NCI-H524 treated with DMSO at 0.1 percent for 48 hours (cell line): ENCODE measurements at regions not wholly inside any gene's neighbourhood (a gene's known extent, or its start where the extent isn't known, plus 50 kb on each side); places are given as distances from the start of the nearest gene placed in this dataset.
"Not testable (repeated sequence)": the region's sequence is repeated elsewhere in the genome, so short reads cannot be mapped to it uniquely, and the experiment has no call there.

Source experiments
- DNase-seq: peaks from one replicate; lab custom pipeline; 2025; lab: John Stamatoyannopoulos, UW

DNA sequence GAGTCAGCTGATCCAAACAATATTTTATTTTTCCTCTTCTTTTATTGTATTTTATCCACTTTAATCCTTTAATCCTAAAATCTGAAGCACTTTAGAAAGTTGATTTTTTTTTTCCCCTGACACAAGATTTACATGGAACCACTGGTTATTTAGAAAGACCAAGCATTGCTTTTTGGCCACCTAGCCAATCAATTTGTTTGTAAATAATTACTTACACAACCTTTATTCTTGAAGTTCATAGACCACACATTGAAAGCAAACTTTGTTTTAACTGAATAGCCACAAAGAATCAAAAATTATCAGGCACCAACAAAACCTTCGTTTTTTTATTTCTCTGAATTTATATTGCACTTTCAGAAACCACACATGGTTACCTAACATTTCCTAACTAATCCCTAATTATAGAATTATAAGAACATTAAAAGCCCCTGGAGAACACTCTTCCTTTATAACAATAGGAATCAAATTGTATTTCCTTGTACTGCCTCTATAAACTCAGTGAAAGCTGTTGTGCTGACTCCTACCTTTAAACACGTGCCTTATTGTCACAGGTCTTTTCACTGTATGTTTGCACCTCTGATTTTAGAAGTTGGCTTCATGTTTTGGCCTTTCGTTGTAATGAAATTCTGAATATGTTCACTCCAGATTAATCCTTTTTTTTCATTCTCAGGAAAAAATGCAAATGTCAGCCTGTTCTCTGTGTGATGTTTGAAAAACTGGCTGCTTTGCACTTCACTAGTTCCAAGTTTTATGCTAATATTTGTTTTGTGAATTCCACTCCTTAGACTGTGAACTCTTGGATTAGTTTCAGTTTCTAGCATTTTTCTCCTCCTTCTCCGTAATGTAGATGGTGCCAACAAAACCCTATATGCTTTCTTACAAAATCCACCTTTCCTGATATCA, 1511.9 kb downstream of the REEP3 start:
- DNase-seq = no peak

DNA sequence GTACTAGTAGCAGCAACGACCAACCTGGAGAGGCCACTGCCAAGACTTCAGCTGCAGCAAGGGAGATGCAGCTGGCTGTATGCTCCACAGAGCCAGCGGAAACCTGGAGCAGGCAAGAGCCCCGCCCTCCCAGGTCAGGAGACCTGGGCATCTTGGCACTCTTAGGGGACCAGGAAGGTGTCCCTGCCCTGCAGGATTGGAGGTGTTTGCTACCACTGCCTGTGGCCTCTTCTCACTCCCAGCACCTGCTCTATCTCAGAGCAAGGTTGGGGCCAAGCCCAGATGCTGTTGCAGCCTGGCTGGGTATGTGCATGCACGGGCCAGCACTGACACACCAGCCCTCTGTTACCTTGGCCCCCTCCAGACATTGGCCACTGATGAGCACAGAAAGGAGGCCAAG, 1512.8 kb downstream of the REEP3 start:
- DNase-seq = no peak

DNA sequence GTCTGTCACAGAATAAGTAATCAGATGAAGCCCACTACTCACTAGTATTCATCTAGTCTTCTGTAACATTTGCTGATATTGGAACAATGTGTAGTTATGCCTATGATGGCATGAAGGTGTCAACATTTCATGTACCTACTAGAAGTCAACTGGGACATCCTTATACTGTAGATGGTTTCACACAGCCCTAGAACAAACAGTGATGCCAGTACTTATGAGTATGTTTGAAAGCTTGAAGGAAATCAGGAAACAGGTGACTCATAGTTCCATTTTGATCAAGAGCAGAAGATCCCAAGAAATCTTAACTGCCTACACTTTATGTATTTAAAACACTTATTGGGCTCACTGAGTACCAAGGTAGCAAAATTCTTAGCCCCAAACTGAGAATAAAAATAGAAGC, 1519.6 kb downstream of the REEP3 start:
- no peak for DNase-seq

DNA sequence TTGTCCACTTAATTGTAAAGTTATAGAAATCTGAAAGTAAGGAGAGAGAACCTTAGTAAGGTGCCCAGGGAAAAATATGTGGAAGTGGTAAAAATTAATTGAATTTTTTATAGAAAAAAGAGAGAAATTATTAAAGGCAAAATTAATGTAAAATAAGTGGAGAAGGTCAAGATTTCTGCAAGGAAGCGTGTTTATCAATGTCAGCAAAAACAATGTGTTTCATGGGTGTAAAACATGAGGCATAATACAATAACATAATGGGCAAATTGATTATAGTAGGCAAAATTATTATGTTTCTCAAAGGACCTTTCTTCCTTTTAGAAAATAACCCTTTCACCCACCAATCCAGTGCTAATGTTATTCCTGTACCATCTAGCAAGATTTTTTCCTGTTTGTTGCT, 1520.1 kb downstream of the REEP3 start:
- no peak for DNase-seq

DNA sequence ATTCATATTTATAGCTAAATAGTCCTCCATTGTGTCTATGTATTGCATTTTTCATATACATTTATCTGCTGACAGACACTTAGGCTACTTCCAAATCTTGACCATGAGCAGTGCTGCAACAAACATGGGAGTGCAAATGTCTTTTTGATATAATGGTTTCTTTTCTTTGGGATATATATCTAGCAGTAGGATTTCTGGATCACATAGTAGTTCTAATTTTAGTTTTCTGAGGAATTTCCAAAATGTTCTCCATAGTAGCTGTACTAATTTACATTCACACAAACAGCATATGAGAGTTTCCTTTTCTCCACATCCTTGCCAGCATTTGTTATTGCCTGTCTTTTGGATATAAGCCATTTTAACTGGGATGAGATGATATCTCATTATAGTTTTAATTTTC, 1521.3 kb downstream of the REEP3 start:
- DNase-seq = no peak

DNA sequence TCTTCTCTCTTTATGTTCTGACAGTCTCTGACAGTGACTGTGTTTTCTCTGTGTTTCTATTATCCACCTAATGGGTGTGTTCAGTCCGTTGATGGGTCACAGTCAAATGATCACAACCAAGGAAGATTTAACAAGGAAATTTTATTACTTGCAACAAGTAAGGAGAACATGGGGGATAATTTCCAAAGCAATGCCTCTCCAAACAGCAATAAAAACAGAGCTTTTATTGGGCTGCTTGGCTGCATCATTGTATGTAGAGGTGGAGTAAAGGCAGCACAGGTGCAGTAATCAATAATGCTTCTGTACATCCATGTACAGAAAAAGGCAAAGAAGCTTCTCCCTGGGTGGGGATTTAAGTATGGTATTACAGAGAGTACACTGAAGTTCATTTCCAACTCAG, 1525.6 kb downstream of the REEP3 start:
- no peak for DNase-seq

DNA sequence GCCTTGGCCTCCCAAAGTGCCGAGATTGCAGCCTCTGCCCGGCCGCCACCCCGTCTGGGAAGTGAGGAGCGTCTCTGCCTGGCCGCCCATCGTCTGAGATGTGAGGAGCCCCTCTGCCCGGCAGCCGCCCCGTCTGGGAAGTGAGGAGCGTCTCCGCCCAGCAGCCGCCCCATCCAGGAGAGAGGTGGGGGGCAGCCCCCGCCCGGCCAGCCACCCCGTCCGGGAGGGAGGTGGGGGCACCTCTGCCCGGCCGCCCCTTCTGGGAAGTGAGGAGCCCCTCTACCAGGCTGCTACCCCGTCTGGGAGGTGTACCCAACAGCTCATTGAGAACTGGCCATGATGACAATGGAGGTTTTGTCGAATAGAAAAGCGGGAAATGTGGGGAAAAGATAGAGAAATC, 1530.9 kb downstream of the REEP3 start:
- DNase-seq = not testable (repeated sequence)

DNA sequence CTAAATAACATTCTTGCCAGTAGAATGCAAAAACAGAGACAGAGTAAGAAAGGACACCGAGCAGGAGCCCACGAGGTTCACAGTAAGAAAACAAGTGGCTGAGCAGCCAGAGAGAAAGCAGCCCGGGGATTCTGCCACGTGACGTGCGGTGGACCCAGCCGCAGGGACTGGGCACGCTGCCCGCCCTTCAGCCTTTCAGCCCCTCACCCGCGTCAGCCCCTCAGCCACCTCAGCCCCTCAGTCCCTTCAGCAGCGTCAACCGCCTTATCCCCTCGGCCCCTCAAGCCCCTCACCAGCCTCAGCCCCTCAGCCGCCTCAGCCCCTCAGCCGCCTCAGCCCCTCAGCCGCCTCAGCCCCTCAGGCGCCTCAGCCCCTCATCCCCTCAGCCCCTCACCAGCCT, 1532.2 kb downstream of the REEP3 start:
- DNase-seq = not testable (repeated sequence)

DNA sequence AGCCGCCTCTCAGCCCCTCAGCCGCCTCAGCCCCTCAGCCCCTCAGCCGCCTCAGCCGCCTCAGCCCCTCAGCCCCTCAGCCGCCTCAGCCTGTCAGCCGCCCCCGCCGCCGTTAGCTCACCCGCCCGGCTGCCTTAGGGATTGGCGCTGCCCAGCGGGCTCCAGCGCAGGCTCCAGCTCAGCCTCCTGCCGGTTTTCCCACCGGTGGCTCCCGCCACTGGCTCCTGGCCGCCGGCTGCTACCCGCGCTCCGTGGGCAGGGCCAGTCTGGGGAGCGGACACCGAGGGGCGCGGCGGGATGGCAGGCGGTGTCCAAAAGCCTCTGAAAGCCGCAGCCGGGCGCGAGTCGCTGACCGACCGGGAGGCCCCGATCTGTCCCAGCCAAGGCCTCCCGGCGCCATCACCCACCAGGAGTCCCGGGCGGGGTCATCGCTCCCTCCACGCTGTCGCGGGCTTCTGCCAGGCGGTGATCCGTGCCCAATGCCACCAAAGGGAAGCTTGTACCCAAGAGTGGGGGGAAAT, 1532.7 kb downstream of the REEP3 start:
- DNase-seq = not testable (repeated sequence)

DNA sequence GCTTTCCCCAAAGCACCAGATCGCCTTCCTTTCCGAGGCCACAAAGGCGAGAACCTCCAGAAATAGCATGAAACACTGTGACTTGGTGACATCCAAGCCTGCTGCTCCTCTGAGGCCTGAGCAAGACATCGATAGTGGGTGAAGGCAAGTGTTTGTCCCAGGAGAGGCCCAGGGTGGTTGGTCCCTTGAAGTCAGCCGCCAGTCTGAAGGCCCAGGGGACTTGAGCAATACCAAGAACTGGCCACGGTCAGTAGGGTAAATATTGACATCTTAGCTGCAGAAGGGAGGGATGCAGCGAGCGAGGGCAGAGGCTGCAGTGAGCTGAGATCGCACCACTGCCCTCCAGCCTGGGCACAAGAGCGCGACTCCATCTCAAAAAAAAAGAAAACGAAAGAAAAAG, 1533.5 kb downstream of the REEP3 start:
- not testable (repeated sequence) for DNase-seq

DNA sequence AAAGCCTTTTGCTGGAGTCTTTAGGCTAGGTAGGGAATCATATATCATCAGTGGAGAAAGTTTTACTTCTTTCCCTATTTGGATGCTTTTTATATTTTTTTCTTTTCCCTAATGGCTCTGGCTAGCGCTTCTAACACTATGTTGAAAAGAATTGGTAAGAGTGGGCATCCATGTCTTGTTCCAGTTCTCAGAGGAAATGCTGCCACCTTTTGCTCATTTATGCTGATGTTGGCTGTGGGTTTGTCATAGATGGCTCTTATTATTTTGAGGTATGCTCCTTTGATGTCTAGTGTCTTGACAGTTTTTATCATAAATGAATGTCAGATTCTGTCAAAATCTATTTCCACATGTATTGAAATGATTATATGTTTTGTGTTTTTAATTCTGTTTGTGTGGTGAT, 1544.1 kb downstream of the REEP3 start:
- no peak for DNase-seq

DNA sequence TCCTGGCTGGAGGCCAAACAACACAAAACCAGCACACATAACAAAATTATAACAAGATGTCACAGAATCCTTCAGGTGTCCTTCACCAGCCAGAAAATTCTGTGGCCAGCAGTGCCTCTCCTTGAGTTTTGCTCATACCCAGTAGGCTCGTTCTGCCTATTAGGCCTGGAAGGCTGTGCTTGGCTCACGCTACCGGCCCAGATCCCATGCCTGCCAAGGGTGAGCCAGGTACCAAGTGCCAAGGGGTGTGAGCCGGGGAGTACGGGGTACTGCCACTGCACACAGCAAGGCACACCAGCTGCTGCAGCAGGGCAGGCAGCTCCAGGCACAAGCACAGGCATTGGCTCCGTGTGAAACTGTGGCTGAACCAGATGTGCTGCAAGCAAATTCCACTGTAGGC, 1562.0 kb downstream of the REEP3 start:
- no peak for DNase-seq

DNA sequence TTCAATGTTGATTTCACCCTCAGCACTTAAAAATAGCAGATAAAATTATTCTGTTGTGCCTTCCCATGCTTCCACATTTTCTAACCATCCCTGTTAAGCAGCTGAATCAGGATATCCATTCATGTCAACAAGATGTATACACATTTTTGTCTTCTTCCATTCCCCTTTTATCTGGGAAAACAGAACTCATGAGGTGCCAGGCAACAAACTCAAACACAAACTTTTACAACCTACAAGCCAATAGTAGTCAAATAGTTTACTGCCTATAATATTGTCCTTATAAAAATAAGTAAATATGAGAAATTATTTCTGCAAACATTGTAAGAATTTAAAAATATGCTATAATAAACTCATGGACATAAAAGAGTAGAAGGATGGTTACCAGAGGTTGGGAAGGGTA, 1569.8 kb downstream of the REEP3 start:
- no peak for DNase-seq

DNA sequence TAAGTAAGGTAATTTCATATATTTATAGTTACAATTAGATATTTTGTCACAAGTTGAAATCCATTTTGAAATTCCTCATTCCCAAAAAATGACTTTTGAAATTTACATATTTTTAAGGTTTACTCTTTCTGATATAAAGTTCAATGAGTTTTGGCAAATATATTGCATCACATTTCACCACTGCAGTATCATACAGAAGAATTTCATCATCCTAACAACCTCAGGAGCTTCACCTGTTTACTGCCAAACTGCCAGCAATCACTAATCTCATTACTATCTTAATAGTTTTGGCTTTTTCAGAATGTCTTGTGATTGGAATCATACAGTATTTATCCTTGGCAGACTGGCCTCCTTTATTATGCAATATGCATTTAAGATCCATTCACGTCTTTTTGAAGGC, 1578.9 kb downstream of the REEP3 start:
- DNase-seq = no peak

DNA sequence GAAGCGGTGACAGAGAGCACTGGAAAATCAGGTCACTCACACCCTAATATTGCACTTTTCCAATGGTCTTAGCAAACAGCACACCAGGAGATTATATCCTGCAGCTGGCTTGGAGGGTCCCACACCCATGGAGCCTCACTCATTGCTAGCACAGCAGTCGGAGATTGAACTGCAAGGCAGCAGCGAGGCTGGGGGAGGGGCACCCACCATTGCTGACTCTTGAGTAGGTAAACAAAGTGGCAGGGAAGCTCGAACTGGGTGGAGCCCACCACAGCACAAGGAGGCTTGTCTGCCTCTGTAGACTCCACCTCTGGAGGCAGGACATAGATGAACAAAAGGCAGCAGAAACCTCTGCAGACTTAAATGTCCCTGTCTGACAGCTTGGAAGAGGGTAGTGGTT, 1579.7 kb downstream of the REEP3 start:
- DNase-seq = not testable (repeated sequence)

DNA sequence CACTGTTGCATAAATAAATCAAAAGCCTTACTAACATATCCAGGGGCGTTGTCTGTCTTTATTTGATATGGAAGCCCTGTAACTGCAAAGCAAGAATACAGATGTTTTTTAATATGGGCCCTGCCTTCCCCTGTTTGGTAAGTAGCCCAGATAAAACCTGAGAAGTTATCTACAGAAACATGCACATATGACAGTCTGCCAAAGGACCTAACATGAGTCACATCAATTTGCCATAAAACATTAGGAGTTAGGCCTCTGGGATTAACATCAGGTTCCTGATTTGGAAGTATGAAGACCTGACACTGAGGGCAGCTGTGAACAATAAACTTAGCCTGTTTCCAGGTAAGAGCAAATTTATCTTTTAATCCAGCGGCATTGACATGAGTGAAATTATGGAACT, 1588.8 kb downstream of the REEP3 start:
- no peak for DNase-seq

DNA sequence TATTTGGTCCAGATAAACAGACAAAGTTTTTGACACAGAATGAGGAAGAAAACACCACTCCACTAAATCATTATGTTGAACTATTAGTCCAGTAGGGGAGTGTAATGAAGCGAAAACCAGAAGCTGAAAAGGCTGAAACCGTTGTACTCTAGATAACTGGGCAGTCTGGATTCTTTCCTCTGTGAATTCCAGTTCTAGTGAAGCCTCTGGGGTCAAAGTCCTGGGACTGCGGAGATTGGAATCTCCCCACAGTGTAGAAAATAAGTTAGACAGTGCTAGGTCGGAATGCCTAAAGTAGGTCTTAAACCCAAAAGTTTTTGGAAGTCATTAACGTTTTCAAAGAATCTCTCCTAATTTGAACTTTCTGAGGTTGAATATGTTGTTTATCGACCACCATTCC, 1589.9 kb downstream of the REEP3 start:
- DNase-seq = not testable (repeated sequence)

DNA sequence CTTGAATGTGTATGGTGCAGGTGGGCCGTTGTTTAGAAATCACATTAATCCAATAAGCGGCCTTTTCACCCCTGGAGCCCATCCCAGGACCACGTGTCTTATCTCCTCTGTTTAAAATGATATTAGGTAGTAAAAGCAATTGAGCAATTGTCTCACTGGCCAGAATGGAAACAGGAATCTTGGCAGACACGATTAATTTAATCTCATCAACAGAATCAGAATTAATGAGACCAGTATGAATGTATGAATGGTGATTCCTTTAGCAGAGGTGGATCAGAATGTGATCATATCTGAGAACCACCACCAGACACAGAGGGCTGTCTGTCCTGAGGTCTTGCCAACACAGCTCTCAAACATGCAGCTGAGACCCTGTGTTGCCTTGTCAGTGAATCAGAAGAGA, 1591.4 kb downstream of the REEP3 start:
- no peak for DNase-seq

DNA sequence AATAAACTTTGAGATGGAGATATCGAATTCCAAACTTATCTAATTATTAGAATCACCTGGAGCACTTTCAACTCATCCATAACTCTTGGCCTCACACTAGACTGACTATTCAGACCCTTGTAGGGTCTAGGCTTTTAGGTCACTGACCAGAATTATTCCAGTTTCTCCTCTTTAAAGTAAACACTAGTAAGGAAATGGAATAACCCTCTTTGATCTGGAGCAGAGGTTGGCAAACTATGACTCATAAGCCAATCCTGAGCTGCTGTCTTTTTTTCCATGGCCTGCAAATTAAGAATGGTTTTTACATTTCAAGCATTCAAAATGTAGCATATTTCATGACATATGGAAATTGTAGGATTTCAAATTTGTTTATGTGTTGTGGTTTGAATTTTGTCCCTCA, 1601.9 kb downstream of the REEP3 start:
- no peak for DNase-seq

DNA sequence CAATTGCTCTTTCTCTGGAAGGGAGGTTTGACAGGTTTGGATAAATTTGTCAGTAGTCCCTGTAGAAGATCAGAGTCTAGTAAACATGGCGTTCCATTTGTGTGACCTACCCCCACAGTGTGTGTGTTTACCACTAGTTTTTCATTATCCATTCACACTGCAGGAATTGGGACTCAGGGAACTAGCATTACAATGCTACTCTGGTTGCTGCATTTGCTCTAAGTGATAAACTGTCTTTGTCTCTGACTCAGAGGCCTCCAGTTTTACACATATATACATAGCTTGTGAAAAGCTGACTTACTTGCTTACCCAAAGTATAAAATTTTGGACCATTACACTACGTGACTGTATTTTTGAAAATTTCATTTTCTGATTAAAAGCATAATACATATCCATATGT, 1604.0 kb downstream of the REEP3 start:
- no peak for DNase-seq

DNA sequence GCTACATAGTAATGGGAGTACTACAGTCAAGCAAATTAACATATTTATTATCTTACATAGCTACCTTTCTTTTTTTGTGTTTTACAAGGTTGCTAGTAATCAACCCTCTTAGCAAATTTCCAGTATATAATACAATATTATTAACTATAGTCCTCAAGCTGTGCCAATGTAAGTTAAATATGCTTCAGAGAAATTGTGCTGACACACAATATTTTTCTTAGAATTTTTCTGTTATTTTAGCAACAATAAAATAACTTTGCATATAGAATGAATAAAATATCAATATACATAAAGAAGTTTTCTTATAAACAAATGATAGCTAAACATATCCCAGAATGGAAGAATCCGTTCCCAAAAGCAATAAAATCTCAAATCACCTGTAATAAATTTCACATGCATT, 1605.1 kb downstream of the REEP3 start:
- DNase-seq = no peak

DNA sequence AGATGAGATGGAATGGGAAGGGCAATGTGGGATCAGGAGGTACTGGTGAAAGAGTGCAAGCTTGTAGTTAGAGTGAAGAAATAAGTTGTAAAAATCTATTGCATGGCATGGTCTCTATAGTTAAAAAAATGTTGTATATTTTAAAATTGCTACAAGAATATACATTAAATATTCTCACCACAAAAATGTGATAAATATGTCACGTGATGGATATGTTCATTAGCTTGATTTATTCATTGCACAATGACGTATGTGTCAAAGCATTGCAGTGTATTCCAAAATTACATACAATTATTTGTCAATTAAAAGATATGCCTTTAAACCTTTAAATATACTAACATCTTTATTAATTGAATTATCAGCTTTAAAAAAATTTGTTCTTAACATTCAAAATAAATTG, 1607.1 kb downstream of the REEP3 start:
- no peak for DNase-seq

DNA sequence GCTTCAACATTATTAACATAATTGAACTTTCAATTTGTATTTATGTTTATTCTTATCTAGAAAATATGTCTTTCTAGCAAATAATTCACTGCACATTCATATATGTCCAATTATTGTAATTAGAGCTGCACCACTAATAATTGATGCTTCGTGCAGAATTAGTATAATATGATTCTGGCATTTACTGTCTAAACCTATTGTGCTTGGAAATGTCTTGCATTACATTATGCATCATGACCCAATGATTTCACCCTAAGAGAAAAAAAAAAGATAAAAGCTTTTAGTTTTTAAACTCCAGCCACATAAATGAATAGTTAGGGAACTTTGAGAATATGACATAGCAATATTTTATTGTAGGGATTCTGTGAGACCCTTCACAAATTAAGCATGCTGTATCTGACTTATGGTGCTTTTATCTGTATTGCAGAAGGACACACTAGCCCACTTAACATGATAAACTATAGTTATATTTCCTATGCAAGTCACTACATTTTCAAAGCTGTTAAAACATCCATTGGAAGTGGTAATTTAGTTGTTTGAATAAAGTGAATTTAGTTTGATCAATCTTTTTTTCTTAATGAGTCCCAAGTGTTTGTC, 1609.1 kb downstream of the REEP3 start:
- no peak for DNase-seq

DNA sequence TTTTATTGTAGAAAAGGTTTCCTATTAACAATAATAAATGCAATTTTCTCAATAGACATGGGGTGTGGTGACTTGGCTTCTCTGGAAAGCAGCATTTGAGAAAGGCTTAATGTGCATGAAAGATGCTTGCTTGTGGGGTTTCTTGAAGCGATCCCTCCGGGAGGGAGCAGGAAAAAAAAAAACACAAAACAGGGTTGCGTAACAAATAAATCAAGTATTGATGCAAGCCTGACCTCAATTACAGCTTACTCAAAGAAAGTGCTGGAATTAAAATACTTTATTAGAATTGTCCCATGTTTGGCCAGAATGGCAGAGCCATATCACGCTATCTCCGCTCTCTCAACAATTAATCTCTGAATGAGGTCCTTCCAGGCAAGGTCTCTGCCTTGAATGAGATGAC, 1612.5 kb downstream of the REEP3 start:
- no peak for DNase-seq
